WTC11 (cell line): ENCODE measurements at regions not wholly inside any gene's neighbourhood (a gene's known extent, or its start where the extent isn't known, plus 50 kb on each side); places are given as distances from the start of the nearest gene placed in this dataset.
A peak's percentile ranks its signal among the peaks of the same experiment; 100 is the strongest.

Experiments
- ATAC-seq: fragments of 200-7000 bp; cut with Tn5 transposase; 2 replicates; pipeline ENCODE4 v1.10.0; 2021; ENCODE audit warnings: mild to moderate bottlenecking, moderate library complexity
- CTCF ChIA-PET: fragments of 300-600 bp; sonication (Branson Sonifier 250); formaldehyde crosslinking; loops from one replicate; lab custom pipeline; 2021; ENCODE audit warnings: antibody characterized with exemption; lab: Charles Lee
- POLR2A ChIA-PET: fragments of 350-600 bp; sonication (Branson Sonifier 250); formaldehyde crosslinking; loops from one replicate; lab custom pipeline; 2021; ENCODE audit warnings: antibody characterized with exemption; lab: Charles Lee
- DNase-seq: peaks from one replicate; pipeline ENCODE4 v3.0.0; 2021; ENCODE audit warnings: low spot score
- H3K27ac Mint-ChIP-seq: 2 replicates; pipeline ENCODE4 v1.8.0; 2021; ENCODE audit warnings: mixed read lengths
- H3K27me3 Mint-ChIP-seq: 2 replicates; pipeline ENCODE4 v1.8.0; 2021; ENCODE audit warnings: low read depth, mild to moderate bottlenecking, moderate library complexity, mixed read lengths
- H3K36me3 Mint-ChIP-seq: 2 replicates; pipeline ENCODE4 v1.8.0; 2021; ENCODE audit warnings: mixed read lengths
- H3K4me1 Mint-ChIP-seq: 2 replicates; pipeline ENCODE4 v1.8.0; 2022; ENCODE audit warnings: mixed read lengths
- H3K4me3 Mint-ChIP-seq: 2 replicates; pipeline ENCODE4 v1.8.0; 2021; ENCODE audit warnings: mild to moderate bottlenecking, moderate library complexity, mixed read lengths
- H3K9me3 Mint-ChIP-seq: 2 replicates; pipeline ENCODE4 v1.8.0; 2021; ENCODE audit warnings: mixed read lengths
- CBFB ChIP-seq: sonication (generic); formaldehyde crosslinking; IDR thresholded peaks from 2 replicates; pipeline ENCODE4 v1.8.1; 2022; ENCODE audit warnings: mild to moderate bottlenecking, low read depth, missing genetic modification reagents
- ERG ChIP-seq: fragments of 250-450 bp; sonication (Bioruptor Pico); IDR thresholded peaks from 2 replicates; pipeline ENCODE4 v1.8.0; 2021; ENCODE audit warnings: mild to moderate bottlenecking
- GRHL2 ChIP-seq: fragments of 250-450 bp; sonication (Bioruptor Pico); IDR thresholded peaks from 2 replicates; pipeline ENCODE4 v1.8.0; 2022; ENCODE audit warnings: mild to moderate bottlenecking, moderate library complexity; ENCODE audit not compliant: insufficient replicate concordance, severe bottlenecking
- JUN ChIP-seq: sonication (generic); formaldehyde crosslinking; IDR thresholded peaks from 2 replicates; pipeline ENCODE4 v1.8.0; 2023; ENCODE audit warnings: mild to moderate bottlenecking, missing genetic modification reagents
- KAT7 ChIP-seq: sonication (generic); formaldehyde crosslinking; IDR thresholded peaks from 2 replicates; pipeline ENCODE4 v1.8.1; 2023; ENCODE audit warnings: missing genetic modification reagents, mild to moderate bottlenecking, borderline replicate concordance
- MLX ChIP-seq: sonication (generic); formaldehyde crosslinking; IDR thresholded peaks from 2 replicates; pipeline ENCODE4 v1.8.1; 2023; ENCODE audit warnings: mild to moderate bottlenecking, missing genetic modification reagents, moderate library complexity
- PRDM15 ChIP-seq: sonication (generic); formaldehyde crosslinking; IDR thresholded peaks from 2 replicates; pipeline ENCODE4 v1.8.0; 2022; ENCODE audit warnings: missing genetic modification reagents
- SMAD3 ChIP-seq: sonication (generic); formaldehyde crosslinking; IDR thresholded peaks from 2 replicates; pipeline ENCODE4 v1.8.0; 2022; ENCODE audit warnings: missing genetic modification reagents, mild to moderate bottlenecking, borderline replicate concordance
- SMAD4 ChIP-seq: sonication (generic); formaldehyde crosslinking; IDR thresholded peaks from 2 replicates; pipeline ENCODE4 v1.8.0; 2022; ENCODE audit warnings: mild to moderate bottlenecking, missing genetic modification reagents
- ZNF232 ChIP-seq: sonication (generic); formaldehyde crosslinking; IDR thresholded peaks from 2 replicates; pipeline ENCODE4 v1.8.0; 2022; ENCODE audit warnings: mild to moderate bottlenecking, missing genetic modification reagents
- ZNF512 ChIP-seq: sonication (generic); formaldehyde crosslinking; IDR thresholded peaks from 2 replicates; pipeline ENCODE4 v1.8.1; 2022; ENCODE audit warnings: missing genetic modification reagents, borderline replicate concordance

GRCh38 chr21:35321322-35322200, 272.5 kb upstream of the RUNX1 start:
- no peak for DNase-seq
- no peaks in the 10 kb centered on the region for H3K36me3 Mint-ChIP-seq

More at GRCh38 chr21:35321322-35322200, 272.5 kb upstream of the RUNX1 start:
- no peak for TF ChIP-seq CBFB (CRISPR knock-in tag)
- TF ChIP-seq ZNF512 (CRISPR knock-in tag): no peak
- no peak for TF ChIP-seq SMAD3
- TF ChIP-seq SMAD4 (CRISPR knock-in tag): no peak
- no peak for TF ChIP-seq MLX (CRISPR knock-in tag)
- no peak for TF ChIP-seq ERG (CRISPR knock-in tag)
- TF ChIP-seq ZNF232: no peak
- no peak for TF ChIP-seq GRHL2
- no peak for TF ChIP-seq KAT7
- TF ChIP-seq PRDM15: no peak
- TF ChIP-seq JUN (CRISPR knock-in tag): no peak
- Mint-ChIP-seq H3K4me3 (no peak overlapping the region), H3K27me3 (no peaks in the 10 kb centered on the region; the same call in 1 of the 2 replicates), H3K27ac (no peak overlapping the region), H3K4me1 (peaks cover 6% of the 10 kb centered on the region; the same call in 1 of the 2 replicates), H3K9me3 (no peaks in the 10 kb centered on the region; the same call in 1 of the 2 replicates)
- peak; percentile 30; the same call in 1 of the 2 replicates for ATAC-seq
- ChIA-PET POLR2A (no interaction called here), CTCF (no interaction called here)
